CD4-positive, alpha-beta memory T cell (primary cell): ENCODE measurements at regions not wholly inside any gene's neighbourhood (a gene's known extent, or its start where the extent isn't known, plus 50 kb on each side); places are given as distances from the start of the nearest gene placed in this dataset.
"Not testable (repeated sequence)": the region's sequence is repeated elsewhere in the genome, so short reads cannot be mapped to it uniquely, and the experiment has no call there.

ENCODE experiments used
- CTCF ChIA-PET: fragments of 350-600 bp; sonication (Branson Sonifier 250); formaldehyde crosslinking; loops from one replicate; lab custom pipeline; 2021; ENCODE audit warnings: inconsistent platforms; ENCODE audit not compliant: partially characterized antibody; lab: Charles Lee
- POLR2A ChIA-PET: fragments of 350-600 bp; sonication (Branson Sonifier 250); formaldehyde crosslinking; loops from one replicate; lab custom pipeline; 2021; ENCODE audit not compliant: partially characterized antibody; lab: Charles Lee
- DNase-seq, 5 donors: peaks; one replicate each; pipeline versions ENCODE4 v3.0.0 to v3.0.0-alpha.2; 2020 to 2022; ENCODE audit warnings: mixed read lengths in 1 of 5
- H3K27ac ChIP-seq: one replicate; pipeline ENCODE4 v1.7.0; 2013; ENCODE audit warnings: low read depth, low read length
- H3K27me3 ChIP-seq: 2 replicates; pipeline ENCODE4 v1.7.0; 2013; ENCODE audit warnings: mild to moderate bottlenecking, low read length, moderate library complexity; ENCODE audit not compliant: insufficient read depth
- H3K36me3 ChIP-seq: 2 replicates; pipeline ENCODE4 v1.7.0; 2013; ENCODE audit warnings: mild to moderate bottlenecking, low read length, moderate library complexity; ENCODE audit not compliant: insufficient read depth
- H3K4me1 ChIP-seq: 2 replicates; pipeline ENCODE4 v1.7.0; 2013; ENCODE audit warnings: mild to moderate bottlenecking, low read length, moderate library complexity; ENCODE audit not compliant: insufficient read depth
- H3K4me3 ChIP-seq, 2 donors: one replicate each; pipeline ENCODE4 v1.7.0; 2013; ENCODE audit warnings: low read length in 2 of 2, mild to moderate bottlenecking in 1 of 2
- H3K9me3 ChIP-seq, 2 donors: one replicate each; pipeline ENCODE4 v1.7.0; 2013; ENCODE audit warnings: low read length in 2 of 2, control low read depth in 1 of 2; ENCODE audit not compliant: control insufficient read depth in 1 of 2
- H3K27ac Mint-ChIP-seq, 7 donors: one replicate each; pipeline ENCODE4 v1.8.0; 2020 to 2021; ENCODE audit warnings: mixed read lengths in 7 of 7, mild to moderate bottlenecking in 6 of 7, inconsistent platforms in 3 of 7, moderate library complexity in 3 of 7
- H3K27me3 Mint-ChIP-seq, 2 donors: one replicate each; pipeline ENCODE4 v1.8.0; 2020 to 2021; ENCODE audit warnings: mixed read lengths in 2 of 2
- H3K36me3 Mint-ChIP-seq, 2 donors: one replicate each; pipeline ENCODE4 v1.8.0; 2020 to 2021; ENCODE audit warnings: mixed read lengths in 2 of 2, inconsistent platforms in 1 of 2, mild to moderate bottlenecking in 1 of 2
- H3K4me1 Mint-ChIP-seq, 4 donors: one replicate each; pipeline ENCODE4 v1.8.0; 2020 to 2021; ENCODE audit warnings: mixed read lengths in 4 of 4, mild to moderate bottlenecking in 1 of 4
- H3K4me3 Mint-ChIP-seq, 8 donors: one replicate each; pipeline ENCODE4 v1.8.0; 2020 to 2021; ENCODE audit warnings: mixed read lengths in 8 of 8, mild to moderate bottlenecking in 7 of 8, moderate library complexity in 6 of 8, inconsistent platforms in 3 of 8
- H3K9me3 Mint-ChIP-seq, 8 donors: one replicate each; pipeline ENCODE4 v1.8.0; 2020 to 2021; ENCODE audit warnings: mixed read lengths in 8 of 8, mild to moderate bottlenecking in 5 of 8, inconsistent platforms in 3 of 8, moderate library complexity in 1 of 8
- intact Hi-C: fragments of 100-400 bp; cut with micrococcal nuclease; formaldehyde crosslinking; loops from one replicate; pipeline ENCODE4 v1.15.1; 2023

- H3K36me3 Mint-ChIP-seq, result no peaks in the 10 kb centered on the region
- no peaks in the 10 kb centered on the region for H3K4me1 Mint-ChIP-seq
- no peak overlapping the region for H3K27ac ChIP-seq
- no peaks in the 10 kb centered on the region for H3K9me3 ChIP-seq
- H3K27ac Mint-ChIP-seq, result no peak overlapping the region
- peaks cover 0 to 16% (median 9%) of the 10 kb centered on the region in 8 donors for H3K9me3 Mint-ChIP-seq
- no peak overlapping the region for H3K4me3 ChIP-seq
- no peaks in the 10 kb centered on the region for H3K27me3 Mint-ChIP-seq
- intact Hi-C loops, result no loop called here
- no peak for DNase-seq
- no peaks in the 10 kb centered on the region for H3K36me3 ChIP-seq
- no peaks in the 10 kb centered on the region for H3K27me3 ChIP-seq
- CTCF ChIA-PET, result no interaction called here
- H3K4me3 Mint-ChIP-seq, result no peak overlapping the region
- POLR2A ChIA-PET, result no interaction called here
- H3K4me1 ChIP-seq, result no peaks in the 10 kb centered on the region
Measured at GRCh38 chr2:103169861-103170260, 408.0 kb downstream of the TMEM182 start.

DNA sequence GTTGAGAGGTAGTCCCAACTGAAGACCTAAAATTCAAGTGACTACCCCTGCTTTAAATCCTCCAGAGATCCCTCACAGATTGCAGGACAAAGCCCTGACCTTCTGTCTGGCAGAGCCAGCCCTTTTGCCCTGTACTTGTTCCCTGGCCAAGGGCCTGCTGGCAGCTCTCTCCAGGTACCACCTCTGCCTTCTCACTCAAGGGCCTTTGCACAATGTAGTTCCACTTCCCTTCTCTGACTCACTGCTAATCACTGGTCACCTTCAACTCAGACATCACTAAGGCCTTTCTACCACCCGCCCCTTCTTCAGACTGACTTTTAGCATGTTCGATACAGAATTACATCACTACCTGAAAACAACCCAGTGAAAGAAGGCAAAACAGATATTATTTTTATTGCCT is 411.0 kb downstream of the TMEM182 start:
- ChIA-PET POLR2A (no interaction called here), CTCF (no interaction called here)
- H3K36me3 Mint-ChIP-seq, result no peaks in the 10 kb centered on the region
- Histone ChIP-seq H3K36me3 (no peaks in the 10 kb centered on the region), H3K27me3 (no peaks in the 10 kb centered on the region), H3K9me3 (no peaks in the 10 kb centered on the region), H3K4me1 (no peaks in the 10 kb centered on the region), H3K4me3 (no peak overlapping the region), H3K27ac (no peak overlapping the region)
- peaks cover 2 to 22% (median 10%) of the 10 kb centered on the region in 8 donors for H3K9me3 Mint-ChIP-seq
- no peaks in the 10 kb centered on the region for H3K27me3 Mint-ChIP-seq
- H3K4me1 Mint-ChIP-seq, result no peaks in the 10 kb centered on the region
- intact Hi-C loops, result no loop called here
- no peak overlapping the region for H3K27ac Mint-ChIP-seq
- no peak overlapping the region for H3K4me3 Mint-ChIP-seq
- DNase-seq, result no peak

DNA sequence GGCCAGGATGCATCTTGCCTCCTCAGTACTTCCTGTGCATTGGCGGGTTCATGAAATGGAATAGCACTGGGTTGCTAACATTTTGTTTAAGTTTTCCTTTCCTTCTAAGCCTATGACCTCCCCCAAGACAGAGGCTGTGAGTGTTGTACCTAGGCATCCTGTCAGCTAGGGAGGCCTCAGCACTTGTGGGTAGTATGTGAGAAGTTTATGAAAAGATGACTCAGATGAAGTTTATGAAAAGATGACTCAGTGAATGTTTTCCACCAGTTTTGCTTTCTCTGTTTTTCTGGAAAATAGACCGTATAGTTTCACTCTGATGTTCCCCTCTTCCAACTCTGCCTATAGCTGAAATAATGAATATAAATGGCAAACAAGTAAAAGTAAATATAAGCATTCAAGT is 412.9 kb downstream of the TMEM182 start:
- POLR2A ChIA-PET, result no interaction called here
- Histone ChIP-seq H3K27me3 (no peaks in the 10 kb centered on the region), H3K9me3 (no peaks in the 10 kb centered on the region), H3K4me1 (no peaks in the 10 kb centered on the region), H3K36me3 (no peaks in the 10 kb centered on the region), H3K4me3 (no peak overlapping the region), H3K27ac (no peak overlapping the region)
- H3K4me1 Mint-ChIP-seq, result no peaks in the 10 kb centered on the region
- intact Hi-C loops, result no loop called here
- H3K27me3 Mint-ChIP-seq, result no peaks in the 10 kb centered on the region
- H3K27ac Mint-ChIP-seq, result no peak overlapping the region
- CTCF ChIA-PET, result no interaction called here
- no peaks in the 10 kb centered on the region for H3K36me3 Mint-ChIP-seq
- DNase-seq, result no peak
- H3K9me3 Mint-ChIP-seq, result peaks cover 2 to 22% (median 10%) of the 10 kb centered on the region in 8 donors
- H3K4me3 Mint-ChIP-seq, result no peak overlapping the region

GRCh38 chr2:103176294-103176915 is 414.6 kb downstream of the TMEM182 start:
- Mint-ChIP-seq H3K36me3 (no peaks in the 10 kb centered on the region), H3K27ac (no peak overlapping the region), H3K9me3 (peaks cover 0 to 19% (median 8%) of the 10 kb centered on the region in 8 donors), H3K4me3 (no peak overlapping the region), H3K27me3 (no peaks in the 10 kb centered on the region), H3K4me1 (no peaks in the 10 kb centered on the region)
- Histone ChIP-seq H3K9me3 (no peaks in the 10 kb centered on the region), H3K4me1 (no peaks in the 10 kb centered on the region), H3K27ac (no peak overlapping the region), H3K27me3 (no peaks in the 10 kb centered on the region), H3K4me3 (no peak overlapping the region), H3K36me3 (no peaks in the 10 kb centered on the region)
- ChIA-PET CTCF (no interaction called here), POLR2A (no interaction called here)
- DNase-seq, result no peak
- intact Hi-C loops, result no loop called here

DNA sequence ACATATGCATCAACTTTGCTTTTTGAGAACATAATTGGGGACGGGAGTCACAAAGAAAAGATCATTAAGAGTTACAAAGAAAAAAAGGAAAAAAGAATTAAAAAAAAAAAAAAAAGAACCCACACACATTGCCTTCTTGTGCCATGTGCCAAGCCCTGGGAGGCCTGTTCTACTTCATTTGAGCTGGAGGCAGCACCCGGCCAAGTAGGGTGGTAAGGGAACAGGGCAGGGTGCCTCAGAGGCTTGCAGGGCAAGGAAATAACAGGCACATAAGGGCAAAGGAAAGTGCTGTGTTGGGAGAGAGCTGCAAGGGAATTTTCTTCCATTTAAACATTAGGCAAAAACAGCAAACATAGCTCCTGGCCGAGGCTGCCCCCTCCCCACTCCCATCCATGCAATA is 418.0 kb downstream of the TMEM182 start:
- H3K27me3 ChIP-seq, result no peaks in the 10 kb centered on the region
- Mint-ChIP-seq H3K4me3 (no peak overlapping the region), H3K27ac (no peak overlapping the region), H3K4me1 (no peaks in the 10 kb centered on the region), H3K36me3 (no peaks in the 10 kb centered on the region), H3K9me3 (peaks cover 0 to 9% (median 4%) of the 10 kb centered on the region in 8 donors), H3K27me3 (no peaks in the 10 kb centered on the region)
- intact Hi-C loops, result no loop called here
- ChIA-PET CTCF (no interaction called here), POLR2A (no interaction called here)
- no peak overlapping the region for H3K27ac ChIP-seq
- H3K4me1 ChIP-seq, result no peaks in the 10 kb centered on the region
- no peak overlapping the region for H3K4me3 ChIP-seq
- no peak for DNase-seq
- no peaks in the 10 kb centered on the region for H3K9me3 ChIP-seq
- no peaks in the 10 kb centered on the region for H3K36me3 ChIP-seq

GRCh38 chr2:103183061-103183460 is 421.2 kb downstream of the TMEM182 start:
- H3K27ac ChIP-seq, result no peak overlapping the region
- H3K9me3 ChIP-seq, result no peaks in the 10 kb centered on the region
- H3K4me3 ChIP-seq, result no peak overlapping the region
- peaks cover 0 to 6% (median 4%) of the 10 kb centered on the region in 8 donors for H3K9me3 Mint-ChIP-seq
- no peaks in the 10 kb centered on the region for H3K4me1 Mint-ChIP-seq
- H3K27me3 Mint-ChIP-seq, result no peaks in the 10 kb centered on the region
- POLR2A ChIA-PET, result no interaction called here
- intact Hi-C loops, result no loop called here
- no peak for DNase-seq
- no peak overlapping the region for H3K27ac Mint-ChIP-seq
- no peaks in the 10 kb centered on the region for H3K4me1 ChIP-seq
- no peaks in the 10 kb centered on the region for H3K27me3 ChIP-seq
- no peaks in the 10 kb centered on the region for H3K36me3 Mint-ChIP-seq
- CTCF ChIA-PET, result no interaction called here
- H3K4me3 Mint-ChIP-seq, result no peak overlapping the region
- no peaks in the 10 kb centered on the region for H3K36me3 ChIP-seq

- Histone ChIP-seq H3K27ac (no peak overlapping the region), H3K4me3 (no peak overlapping the region), H3K4me1 (no peaks in the 10 kb centered on the region), H3K36me3 (no peaks in the 10 kb centered on the region), H3K27me3 (no peaks in the 10 kb centered on the region), H3K9me3 (no peaks in the 10 kb centered on the region)
- DNase-seq, result no peak
- POLR2A ChIA-PET, result no interaction called here
- intact Hi-C loops, result no loop called here
- no peaks in the 10 kb centered on the region for H3K27me3 Mint-ChIP-seq
- H3K4me3 Mint-ChIP-seq, result no peak overlapping the region
- no peak overlapping the region for H3K27ac Mint-ChIP-seq
- CTCF ChIA-PET, result no interaction called here
- peaks cover 0 to 32% (median 6%) of the 10 kb centered on the region in 8 donors for H3K9me3 Mint-ChIP-seq
- H3K36me3 Mint-ChIP-seq, result no peaks in the 10 kb centered on the region
- H3K4me1 Mint-ChIP-seq, result no peaks in the 10 kb centered on the region
Measured at GRCh38 chr2:103196802-103197201, 435.0 kb downstream of the TMEM182 start.

GRCh38 chr2:103200774-103201173 is 438.9 kb downstream of the TMEM182 start:
- peaks cover 0 to 29% (median 10%) of the 10 kb centered on the region in 8 donors for H3K9me3 Mint-ChIP-seq
- intact Hi-C loops, H3K4me1 Mint-ChIP-seq, H3K4me3 ChIP-seq, H3K9me3 ChIP-seq, H3K36me3 ChIP-seq, DNase-seq, H3K36me3 Mint-ChIP-seq, H3K27ac ChIP-seq, CTCF ChIA-PET, H3K27me3 ChIP-seq, H3K4me3 Mint-ChIP-seq, POLR2A ChIA-PET, H3K27ac Mint-ChIP-seq, H3K27me3 Mint-ChIP-seq, H3K4me1 ChIP-seq: not testable (repeated sequence)
